ENCODE measurements at regions not wholly inside any gene's neighbourhood (a gene's known extent, or its start where the extent isn't known, plus 50 kb on each side); places are given as distances from the start of the nearest gene placed in this dataset.

DNA sequence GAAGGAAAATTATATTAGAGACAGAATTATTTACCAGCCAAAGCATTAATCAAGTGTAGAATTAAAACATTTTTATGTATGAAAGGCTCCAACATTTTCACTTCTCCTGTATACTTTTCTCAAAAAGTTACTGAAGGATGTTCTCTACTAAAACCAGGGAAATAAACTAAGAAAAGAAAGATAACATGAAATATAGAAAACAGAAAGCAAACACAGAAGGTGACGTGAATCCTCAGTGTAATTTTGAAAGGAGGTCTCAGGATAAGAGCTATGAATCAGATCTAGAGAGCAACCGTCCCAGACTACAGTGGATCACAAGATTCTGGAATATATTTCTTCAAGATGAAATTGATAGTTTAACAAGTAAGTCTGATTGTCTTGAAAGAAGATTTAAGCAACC, 144.5 kb downstream of the CYSLTR2 start:
- Mint-ChIP-seq H3K4me1 (no peaks in the 10 kb centered on the region), H3K4me3 (no peak overlapping the region), H3K9me3 (peaks cover 0 to 9% (median 7%) of the 10 kb centered on the region in 7 donors), H3K27me3 (ENCODE audit: low read depth in 3 of 3) (peaks cover 0 to 4% (median 0%) of the 10 kb centered on the region in 3 donors), H3K27ac (no peak overlapping the region), H3K36me3 (no peaks in the 10 kb centered on the region)
- H3K4me1 ChIP-seq (ENCODE audit: control insufficient read depth in 1 of 2, insufficient read depth in 2 of 2, low read length in 2 of 2) = no peaks in the 10 kb centered on the region
- H3K27ac ChIP-seq (ENCODE audit: low read depth in 1 of 2, low read length in 2 of 2) = no peak overlapping the region
- no peak overlapping the region for H3K4me3 ChIP-seq (replicated peaks in 1 of 3; ENCODE audit: low read depth in 2 of 3, low read length in 3 of 3)
- no peaks in the 10 kb centered on the region for H3K9me3 ChIP-seq (replicated peaks in 1 of 2; ENCODE audit: control insufficient read depth in 1 of 2, insufficient read depth in 1 of 2, low read length in 2 of 2)
- no peaks in the 10 kb centered on the region for H3K27me3 ChIP-seq (ENCODE audit: control insufficient read depth in 2 of 2, insufficient read depth in 2 of 2, low read length in 2 of 2)
- intact Hi-C loops (cut with micrococcal nuclease) = no loop called here
- TF ChIP-seq, protein P1, sequence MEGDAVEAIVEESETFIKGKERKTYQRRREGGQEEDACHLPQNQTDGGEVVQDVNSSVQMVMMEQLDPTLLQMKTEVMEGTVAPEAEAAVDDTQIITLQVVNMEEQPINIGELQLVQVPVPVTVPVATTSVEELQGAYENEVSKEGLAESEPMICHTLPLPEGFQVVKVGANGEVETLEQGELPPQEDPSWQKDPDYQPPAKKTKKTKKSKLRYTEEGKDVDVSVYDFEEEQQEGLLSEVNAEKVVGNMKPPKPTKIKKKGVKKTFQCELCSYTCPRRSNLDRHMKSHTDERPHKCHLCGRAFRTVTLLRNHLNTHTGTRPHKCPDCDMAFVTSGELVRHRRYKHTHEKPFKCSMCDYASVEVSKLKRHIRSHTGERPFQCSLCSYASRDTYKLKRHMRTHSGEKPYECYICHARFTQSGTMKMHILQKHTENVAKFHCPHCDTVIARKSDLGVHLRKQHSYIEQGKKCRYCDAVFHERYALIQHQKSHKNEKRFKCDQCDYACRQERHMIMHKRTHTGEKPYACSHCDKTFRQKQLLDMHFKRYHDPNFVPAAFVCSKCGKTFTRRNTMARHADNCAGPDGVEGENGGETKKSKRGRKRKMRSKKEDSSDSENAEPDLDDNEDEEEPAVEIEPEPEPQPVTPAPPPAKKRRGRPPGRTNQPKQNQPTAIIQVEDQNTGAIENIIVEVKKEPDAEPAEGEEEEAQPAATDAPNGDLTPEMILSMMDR (IDR thresholded peaks at IDR 0.05) = no peak
- no peaks in the 10 kb centered on the region for H4K20me1 ChIP-seq (ENCODE audit: insufficient read depth, low read length)
- 100% methylated on average over 1 of the region's 2 CpGs for WGBS (ENCODE audit: insufficient coverage)
- H3K4me2 ChIP-seq (replicated peaks; ENCODE audit: extremely low read depth, low read length, poor library complexity, severe bottlenecking) = no peak overlapping the region
- H3K36me3 ChIP-seq (replicated peaks in 1 of 2; ENCODE audit: control insufficient read depth in 1 of 2, insufficient read depth in 2 of 2, low read length in 2 of 2) = no peaks in the 10 kb centered on the region
- no peak overlapping the region for H3K9ac ChIP-seq (ENCODE audit: insufficient read depth, low read length, poor library complexity, severe bottlenecking)
- no peaks in the 10 kb centered on the region for H3K79me2 ChIP-seq (ENCODE audit: insufficient read depth, low read length)
- no peak overlapping the region for H2AFZ ChIP-seq (ENCODE audit: insufficient read depth, low read depth, low read length, poor library complexity, severe bottlenecking)
- DNase-seq = no peak

DNA sequence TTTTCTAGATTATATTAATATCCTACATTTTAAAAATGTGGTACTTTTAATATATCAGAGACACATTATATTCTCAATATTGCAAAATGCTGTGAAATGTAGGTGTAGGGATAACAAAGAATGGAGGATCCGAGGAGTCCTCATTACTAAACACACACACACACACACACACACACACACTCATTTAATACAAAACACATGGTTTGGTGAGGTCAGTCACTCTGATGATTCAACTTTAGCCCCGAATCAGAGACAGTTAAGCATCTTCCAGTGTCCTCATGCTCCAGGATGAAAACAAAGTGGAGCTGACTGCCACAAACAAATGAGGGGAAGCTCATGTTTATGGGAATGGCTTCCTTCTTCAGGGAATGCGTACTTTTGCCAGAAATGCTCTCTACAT, 147.5 kb downstream of the CYSLTR2 start:
- Mint-ChIP-seq H3K4me1 (peaks cover 12% of the 10 kb centered on the region), H3K4me3 (no peak overlapping the region), H3K36me3 (no peaks in the 10 kb centered on the region), H3K9me3 (peaks cover 2 to 10% (median 8%) of the 10 kb centered on the region in 7 donors), H3K27me3 (ENCODE audit: low read depth in 3 of 3) (peaks cover 0 to 3% (median 0%) of the 10 kb centered on the region in 3 donors), H3K27ac (no peak overlapping the region)
- no peaks in the 10 kb centered on the region for H3K27me3 ChIP-seq (ENCODE audit: control insufficient read depth in 2 of 2, insufficient read depth in 2 of 2, low read length in 2 of 2)
- no peak overlapping the region for H3K27ac ChIP-seq (ENCODE audit: low read depth in 1 of 2, low read length in 2 of 2)
- intact Hi-C loops (cut with micrococcal nuclease) = no loop called here
- H3K36me3 ChIP-seq (replicated peaks in 1 of 2; ENCODE audit: control insufficient read depth in 1 of 2, insufficient read depth in 2 of 2, low read length in 2 of 2) = no peaks in the 10 kb centered on the region
- H3K4me1 ChIP-seq (ENCODE audit: control insufficient read depth in 1 of 2, insufficient read depth in 2 of 2, low read length in 2 of 2) = peaks cover 3 to 10% of the 10 kb centered on the region in 2 donors
- H4K20me1 ChIP-seq (ENCODE audit: insufficient read depth, low read length) = no peaks in the 10 kb centered on the region
- no peak overlapping the region for H2AFZ ChIP-seq (ENCODE audit: insufficient read depth, low read depth, low read length, poor library complexity, severe bottlenecking)
- no peak overlapping the region for H3K4me2 ChIP-seq (replicated peaks; ENCODE audit: extremely low read depth, low read length, poor library complexity, severe bottlenecking)
- H3K79me2 ChIP-seq (ENCODE audit: insufficient read depth, low read length) = no peaks in the 10 kb centered on the region
- no CpG with 5 or more reads among the region's 3 CpGs for WGBS (ENCODE audit: insufficient coverage)
- no peak overlapping the region for H3K4me3 ChIP-seq (replicated peaks in 1 of 3; ENCODE audit: low read depth in 2 of 3, low read length in 3 of 3)
- TF ChIP-seq, protein P1 (IDR thresholded peaks at IDR 0.05) = no peak
- no peak for DNase-seq
- H3K9ac ChIP-seq (ENCODE audit: insufficient read depth, low read length, poor library complexity, severe bottlenecking) = no peak overlapping the region
- no peaks in the 10 kb centered on the region for H3K9me3 ChIP-seq (replicated peaks in 1 of 2; ENCODE audit: control insufficient read depth in 1 of 2, insufficient read depth in 1 of 2, low read length in 2 of 2)
